ENCODE measurements at regions not wholly inside any gene's neighbourhood (a gene's known extent, or its start where the extent isn't known, plus 50 kb on each side); places are given as distances from the start of the nearest gene placed in this dataset.

- Histone ChIP-seq H3K36me3 (ENCODE audit: control insufficient read depth, low read depth, low read length) (no peaks in the 10 kb centered on the region), H3K4me3 (ENCODE audit: low read length) (no peak overlapping the region), H3K9ac (ENCODE audit: low read length) (no peak overlapping the region), H3K4me1 (ENCODE audit: control insufficient read depth, low read depth, low read length) (peaks cover 2% of the 10 kb centered on the region), H3K9me3 (ENCODE audit: control insufficient read depth, low read depth, low read length) (no peaks in the 10 kb centered on the region), H3K27me3 (ENCODE audit: control insufficient read depth, insufficient read depth, low read length) (no peaks in the 10 kb centered on the region), H3K27ac (ENCODE audit: low read length) (no peak overlapping the region)
Measured at GRCh38 chr7:22633954-22634474, 93.0 kb upstream of the IL6 start.

GRCh38 chr7:22633286-22633953, 93.6 kb upstream of the IL6 start:
- peaks cover 4% of the 10 kb centered on the region for H3K4me1 ChIP-seq (ENCODE audit: control insufficient read depth, low read depth, low read length)
- H3K9ac ChIP-seq (ENCODE audit: low read length), result no peak overlapping the region
- H3K36me3 ChIP-seq (ENCODE audit: control insufficient read depth, low read depth, low read length), result no peaks in the 10 kb centered on the region
- H3K27me3 ChIP-seq (ENCODE audit: control insufficient read depth, insufficient read depth, low read length), result no peaks in the 10 kb centered on the region
- no peak overlapping the region for H3K4me3 ChIP-seq (ENCODE audit: low read length)
- H3K9me3 ChIP-seq (ENCODE audit: control insufficient read depth, low read depth, low read length), result no peaks in the 10 kb centered on the region
- no peak overlapping the region for H3K27ac ChIP-seq (ENCODE audit: low read length)

GRCh38 chr7:22632674-22633073, 94.3 kb upstream of the IL6 start:
- H3K4me1 ChIP-seq (ENCODE audit: control insufficient read depth, low read depth, low read length), result peaks cover 4% of the 10 kb centered on the region
- no peak overlapping the region for H3K27ac ChIP-seq (ENCODE audit: low read length)
- no peak overlapping the region for H3K4me3 ChIP-seq (ENCODE audit: low read length)
- H3K27me3 ChIP-seq (ENCODE audit: control insufficient read depth, insufficient read depth, low read length), result no peaks in the 10 kb centered on the region
- H3K36me3 ChIP-seq (ENCODE audit: control insufficient read depth, low read depth, low read length), result no peaks in the 10 kb centered on the region
- H3K9me3 ChIP-seq (ENCODE audit: control insufficient read depth, low read depth, low read length), result no peaks in the 10 kb centered on the region
- H3K9ac ChIP-seq (ENCODE audit: low read length), result no peak overlapping the region

- Histone ChIP-seq H3K27me3 (ENCODE audit: control insufficient read depth, insufficient read depth, low read length) (no peaks in the 10 kb centered on the region), H3K9ac (ENCODE audit: low read length) (no peak overlapping the region), H3K36me3 (ENCODE audit: control insufficient read depth, low read depth, low read length) (no peaks in the 10 kb centered on the region), H3K4me3 (ENCODE audit: low read length) (no peak overlapping the region), H3K27ac (ENCODE audit: low read length) (no peak overlapping the region), H3K9me3 (ENCODE audit: control insufficient read depth, low read depth, low read length) (no peaks in the 10 kb centered on the region), H3K4me1 (ENCODE audit: control insufficient read depth, low read depth, low read length) (peaks cover 4% of the 10 kb centered on the region)
Measured at GRCh38 chr7:22631730-22632129, 95.3 kb upstream of the IL6 start.

GRCh38 chr7:22630069-22630468, 96.9 kb upstream of the IL6 start:
- Histone ChIP-seq H3K36me3 (ENCODE audit: control insufficient read depth, low read depth, low read length) (no peaks in the 10 kb centered on the region), H3K4me1 (ENCODE audit: control insufficient read depth, low read depth, low read length) (peaks cover 4% of the 10 kb centered on the region), H3K9ac (ENCODE audit: low read length) (no peak overlapping the region), H3K9me3 (ENCODE audit: control insufficient read depth, low read depth, low read length) (no peaks in the 10 kb centered on the region), H3K27me3 (ENCODE audit: control insufficient read depth, insufficient read depth, low read length) (no peaks in the 10 kb centered on the region), H3K27ac (ENCODE audit: low read length) (no peak overlapping the region), H3K4me3 (ENCODE audit: low read length) (no peak overlapping the region)

- Histone ChIP-seq H3K9me3 (ENCODE audit: control insufficient read depth, low read depth, low read length) (no peaks in the 10 kb centered on the region), H3K4me3 (ENCODE audit: low read length) (no peak overlapping the region), H3K27me3 (ENCODE audit: control insufficient read depth, insufficient read depth, low read length) (no peaks in the 10 kb centered on the region), H3K9ac (ENCODE audit: low read length) (no peak overlapping the region), H3K4me1 (ENCODE audit: control insufficient read depth, low read depth, low read length) (peaks cover 4% of the 10 kb centered on the region), H3K36me3 (ENCODE audit: control insufficient read depth, low read depth, low read length) (no peaks in the 10 kb centered on the region), H3K27ac (ENCODE audit: low read length) (no peak overlapping the region)
Measured at GRCh38 chr7:22629056-22629455, 97.9 kb upstream of the IL6 start.

- no peak overlapping the region for H3K27ac ChIP-seq (ENCODE audit: low read length)
Measured at GRCh38 chr7:22628112-22628511, 98.9 kb upstream of the IL6 start.

GRCh38 chr7:22627136-22627535, 99.9 kb upstream of the IL6 start:
- Histone ChIP-seq H3K9me3 (ENCODE audit: control insufficient read depth, low read depth, low read length) (no peaks in the 10 kb centered on the region), H3K4me3 (ENCODE audit: low read length) (no peak overlapping the region), H3K4me1 (ENCODE audit: control insufficient read depth, low read depth, low read length) (peaks cover 4% of the 10 kb centered on the region), H3K9ac (ENCODE audit: low read length) (no peak overlapping the region), H3K36me3 (ENCODE audit: control insufficient read depth, low read depth, low read length) (no peaks in the 10 kb centered on the region), H3K27ac (ENCODE audit: low read length) (no peak overlapping the region), H3K27me3 (ENCODE audit: control insufficient read depth, insufficient read depth, low read length) (no peaks in the 10 kb centered on the region)

More at GRCh38 chr7:22628112-22628511, 98.9 kb upstream of the IL6 start:
- Histone ChIP-seq H3K27me3 (ENCODE audit: control insufficient read depth, insufficient read depth, low read length) (no peaks in the 10 kb centered on the region), H3K9me3 (ENCODE audit: control insufficient read depth, low read depth, low read length) (no peaks in the 10 kb centered on the region), H3K36me3 (ENCODE audit: control insufficient read depth, low read depth, low read length) (no peaks in the 10 kb centered on the region), H3K9ac (ENCODE audit: low read length) (no peak overlapping the region), H3K4me3 (ENCODE audit: low read length) (no peak overlapping the region), H3K4me1 (ENCODE audit: control insufficient read depth, low read depth, low read length) (peaks cover 4% of the 10 kb centered on the region)

- Histone ChIP-seq H3K27ac (ENCODE audit: low read length) (no peak overlapping the region), H3K9me3 (ENCODE audit: control insufficient read depth, low read depth, low read length) (no peaks in the 10 kb centered on the region), H3K36me3 (ENCODE audit: control insufficient read depth, low read depth, low read length) (no peaks in the 10 kb centered on the region), H3K27me3 (ENCODE audit: control insufficient read depth, insufficient read depth, low read length) (no peaks in the 10 kb centered on the region), H3K4me1 (ENCODE audit: control insufficient read depth, low read depth, low read length) (peaks cover 4% of the 10 kb centered on the region), H3K9ac (ENCODE audit: low read length) (no peak overlapping the region), H3K4me3 (ENCODE audit: low read length) (no peak overlapping the region)
Measured at GRCh38 chr7:22625251-22625650, 101.7 kb upstream of the IL6 start.

GRCh38 chr7:22624781-22625180, 102.2 kb upstream of the IL6 start:
- no peaks in the 10 kb centered on the region for H3K36me3 ChIP-seq (ENCODE audit: control insufficient read depth, low read depth, low read length)
- H3K9ac ChIP-seq (ENCODE audit: low read length), result no peak overlapping the region
- H3K4me1 ChIP-seq (ENCODE audit: control insufficient read depth, low read depth, low read length), result peaks cover 4% of the 10 kb centered on the region
- H3K4me3 ChIP-seq (ENCODE audit: low read length), result no peak overlapping the region
- no peak overlapping the region for H3K27ac ChIP-seq (ENCODE audit: low read length)
- H3K27me3 ChIP-seq (ENCODE audit: control insufficient read depth, insufficient read depth, low read length), result no peaks in the 10 kb centered on the region
- no peaks in the 10 kb centered on the region for H3K9me3 ChIP-seq (ENCODE audit: control insufficient read depth, low read depth, low read length)

GRCh38 chr7:22622116-22622785, 104.7 kb upstream of the IL6 start:
- peaks cover 10% of the 10 kb centered on the region for H3K9me3 ChIP-seq (ENCODE audit: control insufficient read depth, low read depth, low read length)
- H3K4me1 ChIP-seq (ENCODE audit: control insufficient read depth, low read depth, low read length), result no peaks in the 10 kb centered on the region
- no peak overlapping the region for H3K4me3 ChIP-seq (ENCODE audit: low read length)
- H3K27ac ChIP-seq (ENCODE audit: low read length), result no peak overlapping the region
- H3K27me3 ChIP-seq (ENCODE audit: control insufficient read depth, insufficient read depth, low read length), result no peaks in the 10 kb centered on the region
- no peak overlapping the region for H3K9ac ChIP-seq (ENCODE audit: low read length)
- no peaks in the 10 kb centered on the region for H3K36me3 ChIP-seq (ENCODE audit: control insufficient read depth, low read depth, low read length)

GRCh38 chr7:22618528-22618927, 108.5 kb upstream of the IL6 start:
- no peak overlapping the region for H3K9ac ChIP-seq (ENCODE audit: low read length)
- H3K27ac ChIP-seq (ENCODE audit: low read length), result no peak overlapping the region
- H3K4me1 ChIP-seq (ENCODE audit: control insufficient read depth, low read depth, low read length), result no peaks in the 10 kb centered on the region
- H3K4me3 ChIP-seq (ENCODE audit: low read length), result no peak overlapping the region
- peaks cover 13% of the 10 kb centered on the region for H3K9me3 ChIP-seq (ENCODE audit: control insufficient read depth, low read depth, low read length)
- no peaks in the 10 kb centered on the region for H3K27me3 ChIP-seq (ENCODE audit: control insufficient read depth, insufficient read depth, low read length)
- H3K36me3 ChIP-seq (ENCODE audit: control insufficient read depth, low read depth, low read length), result no peaks in the 10 kb centered on the region
